Astrocyte (in vitro differentiated cells and primary cell): ENCODE measurements at regions not wholly inside any gene's neighbourhood (a gene's known extent, or its start where the extent isn't known, plus 50 kb on each side); places are given as distances from the start of the nearest gene placed in this dataset.

Experiments used
- DNase-seq: peaks from one replicate; pipeline ENCODE4 v3.0.0-alpha.2; 2010; ENCODE audit warnings: low read depth
- FAIRE-seq: peaks from 2 replicates; lab custom pipeline; 2011; peaks lifted over from hg19 to GRCh38; lab: Jason Lieb, UNC
- H2AFZ ChIP-seq: 2 replicates; pipeline ENCODE4 v1.6.0; 2012; ENCODE audit warnings: low read depth, low read length, inconsistent platforms
- H3K27ac ChIP-seq: 2 replicates; pipeline ENCODE4 v1.5.1; 2011; ENCODE audit warnings: low read depth, low read length, inconsistent platforms
- H3K27me3 ChIP-seq: 2 replicates; pipeline ENCODE4 v1.6.0; 2011; ENCODE audit warnings: low read length, inconsistent platforms; ENCODE audit not compliant: insufficient read depth
- H3K36me3 ChIP-seq: 2 replicates; pipeline ENCODE4 v1.5.1; 2011; ENCODE audit warnings: low read length, inconsistent platforms; ENCODE audit not compliant: insufficient read depth
- H3K4me1 ChIP-seq: 2 replicates; pipeline ENCODE4 v1.5.1; 2011; ENCODE audit warnings: low read length, inconsistent platforms; ENCODE audit not compliant: insufficient read depth
- H3K4me2 ChIP-seq: 2 replicates; pipeline ENCODE4 v1.6.0; 2012; ENCODE audit warnings: low read length, inconsistent platforms
- H3K4me3 ChIP-seq: 2 replicates; pipeline ENCODE4 v1.5.1; 2011; ENCODE audit warnings: low read depth, mild to moderate bottlenecking, low read length, inconsistent platforms; ENCODE audit not compliant: insufficient read depth
- H3K79me2 ChIP-seq: 2 replicates; pipeline ENCODE4 v1.6.0; 2012; ENCODE audit warnings: mild to moderate bottlenecking, low read length, inconsistent platforms; ENCODE audit not compliant: insufficient read depth
- H3K9ac ChIP-seq: 2 replicates; pipeline ENCODE4 v1.6.0; 2012; ENCODE audit warnings: mild to moderate bottlenecking, low read length, inconsistent platforms
- H3K9me3 ChIP-seq: 2 replicates; pipeline ENCODE4 v1.5.1; 2012; ENCODE audit warnings: low read depth, mild to moderate bottlenecking, low read length, inconsistent platforms; ENCODE audit not compliant: insufficient read depth
- H4K20me1 ChIP-seq: 2 replicates; pipeline ENCODE4 v1.6.0; 2012; ENCODE audit warnings: low read length, inconsistent platforms; ENCODE audit not compliant: insufficient read depth
- H3K27ac Mint-ChIP-seq: one replicate; pipeline ENCODE4 v1.8.0; 2021; ENCODE audit warnings: mild to moderate bottlenecking, mixed read lengths; ENCODE audit not compliant: unreplicated experiment
- H3K27me3 Mint-ChIP-seq: one replicate; pipeline ENCODE4 v1.8.0; 2021; ENCODE audit warnings: low read depth, mixed read lengths; ENCODE audit not compliant: unreplicated experiment
- H3K36me3 Mint-ChIP-seq: one replicate; pipeline ENCODE4 v1.8.0; 2021; ENCODE audit warnings: low read depth, mixed read lengths; ENCODE audit not compliant: unreplicated experiment
- H3K4me1 Mint-ChIP-seq: one replicate; pipeline ENCODE4 v1.8.0; 2021; ENCODE audit warnings: low read depth, mixed read lengths; ENCODE audit not compliant: unreplicated experiment
- H3K4me3 Mint-ChIP-seq: one replicate; pipeline ENCODE4 v1.8.0; 2021; ENCODE audit warnings: mild to moderate bottlenecking, moderate library complexity, mixed read lengths; ENCODE audit not compliant: unreplicated experiment
- H3K9me3 Mint-ChIP-seq: one replicate; pipeline ENCODE4 v1.8.0; 2021; ENCODE audit warnings: mild to moderate bottlenecking, mixed read lengths; ENCODE audit not compliant: unreplicated experiment
- EZH2 ChIP-seq: IDR thresholded peaks from 2 replicates; pipeline ENCODE4 v1.6.1; 2012; ENCODE audit warnings: mild to moderate bottlenecking, low read length, inconsistent platforms; ENCODE audit not compliant: insufficient read depth
- TF ChIP-seq, protein P1 (sequence below): IDR thresholded peaks from 2 replicates; pipeline ENCODE4 v1.5.1; 2011; ENCODE audit warnings: low read depth, mild to moderate bottlenecking, inconsistent platforms, low read length, moderate library complexity; ENCODE audit not compliant: insufficient read depth

DNA sequence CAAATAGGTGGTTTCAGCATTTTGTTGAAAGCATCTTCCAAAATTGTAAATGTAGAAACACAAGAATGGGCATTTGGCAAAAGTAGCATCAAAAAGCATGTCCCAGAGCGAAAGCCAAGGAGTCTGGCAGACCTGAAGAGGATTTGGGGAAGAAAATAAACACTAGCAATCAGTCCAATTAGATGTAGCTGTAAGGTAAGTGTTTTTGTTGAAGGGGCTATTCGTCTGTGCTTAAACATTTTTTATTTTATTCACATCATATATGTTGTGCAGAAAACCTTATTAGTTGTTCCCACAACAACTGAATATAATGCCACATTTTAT lies 954.1 kb upstream of the COX7C start:
- no peaks in the 10 kb centered on the region for H4K20me1 ChIP-seq
- H3K79me2 ChIP-seq = no peaks in the 10 kb centered on the region
- no peak overlapping the region for H3K9ac ChIP-seq
- H3K27ac ChIP-seq = no peak overlapping the region
- no peak for TF ChIP-seq EZH2
- TF ChIP-seq, protein P1, sequence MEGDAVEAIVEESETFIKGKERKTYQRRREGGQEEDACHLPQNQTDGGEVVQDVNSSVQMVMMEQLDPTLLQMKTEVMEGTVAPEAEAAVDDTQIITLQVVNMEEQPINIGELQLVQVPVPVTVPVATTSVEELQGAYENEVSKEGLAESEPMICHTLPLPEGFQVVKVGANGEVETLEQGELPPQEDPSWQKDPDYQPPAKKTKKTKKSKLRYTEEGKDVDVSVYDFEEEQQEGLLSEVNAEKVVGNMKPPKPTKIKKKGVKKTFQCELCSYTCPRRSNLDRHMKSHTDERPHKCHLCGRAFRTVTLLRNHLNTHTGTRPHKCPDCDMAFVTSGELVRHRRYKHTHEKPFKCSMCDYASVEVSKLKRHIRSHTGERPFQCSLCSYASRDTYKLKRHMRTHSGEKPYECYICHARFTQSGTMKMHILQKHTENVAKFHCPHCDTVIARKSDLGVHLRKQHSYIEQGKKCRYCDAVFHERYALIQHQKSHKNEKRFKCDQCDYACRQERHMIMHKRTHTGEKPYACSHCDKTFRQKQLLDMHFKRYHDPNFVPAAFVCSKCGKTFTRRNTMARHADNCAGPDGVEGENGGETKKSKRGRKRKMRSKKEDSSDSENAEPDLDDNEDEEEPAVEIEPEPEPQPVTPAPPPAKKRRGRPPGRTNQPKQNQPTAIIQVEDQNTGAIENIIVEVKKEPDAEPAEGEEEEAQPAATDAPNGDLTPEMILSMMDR = no peak
- no peaks in the 10 kb centered on the region for H3K36me3 ChIP-seq
- no peak overlapping the region for H2AFZ ChIP-seq
- FAIRE-seq (no peak), DNase-seq (no peak)
- no peaks in the 10 kb centered on the region for H3K9me3 ChIP-seq
- H3K9me3 Mint-ChIP-seq = peaks cover 2% of the 10 kb centered on the region
- H3K4me1 ChIP-seq = no peaks in the 10 kb centered on the region
- H3K4me2 ChIP-seq = no peak overlapping the region
- H3K4me1 Mint-ChIP-seq = no peaks in the 10 kb centered on the region
- no peaks in the 10 kb centered on the region for H3K27me3 ChIP-seq
- H3K27me3 Mint-ChIP-seq = no peaks in the 10 kb centered on the region
- no peak overlapping the region for H3K4me3 Mint-ChIP-seq
- H3K36me3 Mint-ChIP-seq = no peaks in the 10 kb centered on the region
- no peak overlapping the region for H3K4me3 ChIP-seq
- H3K27ac Mint-ChIP-seq = no peak overlapping the region

DNA sequence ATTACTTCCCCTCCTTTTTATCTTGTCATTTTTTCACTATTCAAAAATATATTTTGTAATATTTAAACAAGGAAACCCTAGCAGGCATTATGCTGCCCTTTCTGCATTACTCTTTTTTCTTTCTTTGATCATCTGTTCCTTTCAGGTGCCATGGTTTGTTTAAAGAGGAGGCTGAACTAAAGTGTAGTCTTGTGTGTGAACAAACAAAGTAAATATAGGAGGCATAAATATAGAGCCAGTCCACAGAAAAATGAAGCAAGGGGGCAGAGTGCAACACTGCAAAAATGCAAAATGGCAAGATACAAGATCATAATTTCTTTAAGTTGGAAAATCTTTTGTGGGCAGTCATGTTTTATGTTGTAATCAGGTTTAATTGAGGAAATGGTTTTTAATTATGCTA lies 947.3 kb upstream of the COX7C start:
- TF ChIP-seq, protein P1 = no peak
- TF ChIP-seq EZH2 = no peak
- no peak for DNase-seq
- Histone ChIP-seq H3K4me3 (no peak overlapping the region), H4K20me1 (no peaks in the 10 kb centered on the region), H2AFZ (no peak overlapping the region), H3K9ac (no peak overlapping the region), H3K4me1 (no peaks in the 10 kb centered on the region), H3K27me3 (no peaks in the 10 kb centered on the region), H3K4me2 (no peak overlapping the region), H3K36me3 (no peaks in the 10 kb centered on the region), H3K9me3 (no peaks in the 10 kb centered on the region), H3K27ac (no peak overlapping the region), H3K79me2 (no peaks in the 10 kb centered on the region)
- no peaks in the 10 kb centered on the region for H3K27me3 Mint-ChIP-seq
- H3K4me3 Mint-ChIP-seq = no peak overlapping the region
- FAIRE-seq = no peak
- no peaks in the 10 kb centered on the region for H3K4me1 Mint-ChIP-seq
- H3K9me3 Mint-ChIP-seq = no peaks in the 10 kb centered on the region
- no peak overlapping the region for H3K27ac Mint-ChIP-seq
- no peaks in the 10 kb centered on the region for H3K36me3 Mint-ChIP-seq

DNA sequence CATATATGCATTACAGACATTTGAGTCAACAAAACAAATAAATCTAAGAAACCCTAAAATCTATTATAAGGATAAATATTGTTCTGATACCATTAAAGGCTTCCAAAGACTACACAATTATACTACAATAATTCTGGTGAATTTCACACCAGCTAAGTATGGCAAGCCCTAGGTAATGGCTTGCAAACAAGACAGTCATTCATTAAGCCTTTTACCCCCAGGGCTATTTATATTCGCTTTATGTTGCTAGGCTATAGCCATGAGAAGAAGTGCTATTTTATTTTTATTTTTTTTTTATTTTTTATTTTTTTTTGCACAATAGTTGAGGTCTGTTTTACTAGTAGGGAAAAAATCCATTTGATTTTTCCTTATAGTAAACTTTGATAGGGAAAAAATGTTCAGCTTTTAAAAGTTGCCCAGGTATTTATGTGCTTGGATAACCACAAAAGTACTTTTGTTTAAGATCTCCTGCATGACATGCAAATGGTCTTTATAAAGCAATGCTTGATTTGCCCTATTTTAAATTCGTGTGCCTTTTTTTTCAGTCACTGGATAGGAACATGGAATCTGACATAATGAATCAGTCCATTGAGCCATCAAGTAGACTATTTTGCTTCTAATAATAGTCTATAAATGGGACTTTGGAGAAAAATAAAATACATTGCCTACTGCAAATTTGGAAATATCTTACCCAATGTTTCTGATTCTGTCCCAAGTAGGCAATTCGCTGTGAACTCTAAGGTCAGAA lies 946.3 kb upstream of the COX7C start:
- Histone ChIP-seq H4K20me1 (no peaks in the 10 kb centered on the region), H3K4me2 (no peak overlapping the region), H2AFZ (no peak overlapping the region), H3K27ac (no peak overlapping the region), H3K27me3 (no peaks in the 10 kb centered on the region), H3K79me2 (no peaks in the 10 kb centered on the region), H3K36me3 (no peaks in the 10 kb centered on the region), H3K4me1 (no peaks in the 10 kb centered on the region), H3K9ac (no peak overlapping the region), H3K4me3 (no peak overlapping the region), H3K9me3 (no peaks in the 10 kb centered on the region)
- DNase-seq (no peak), FAIRE-seq (no peak)
- Mint-ChIP-seq H3K27ac (no peak overlapping the region), H3K9me3 (no peaks in the 10 kb centered on the region), H3K27me3 (no peaks in the 10 kb centered on the region), H3K4me3 (no peak overlapping the region), H3K4me1 (no peaks in the 10 kb centered on the region), H3K36me3 (no peaks in the 10 kb centered on the region)
- no peak for TF ChIP-seq EZH2
- TF ChIP-seq, protein P1 = no peak
